GM23338 (cell line): ENCODE measurements at regions not wholly inside any gene's neighbourhood (a gene's known extent, or its start where the extent isn't known, plus 50 kb on each side); places are given as distances from the start of the nearest gene placed in this dataset.

ENCODE experiments used
- ATAC-seq: fragments of 200-7000 bp; cut with Tn5 transposase; 3 replicates; pipeline ENCODE4 v1.9.1; 2020
- DNase-seq: peaks from one replicate; pipeline ENCODE4 v3.0.0-alpha.2; 2015; ENCODE audit warnings: low spot score
- H2AFZ ChIP-seq: fragments of 200-600 bp; sonication (generic); 2 replicates; pipeline ENCODE4 v1.8.0; 2016; ENCODE audit warnings: antibody characterized with exemption, mild to moderate bottlenecking, moderate library complexity
- H3F3A ChIP-seq: fragments of 200-600 bp; sonication (generic); replicated peaks from 2 replicates; pipeline ENCODE4 v1.8.0; 2017; ENCODE audit warnings: antibody characterized with exemption, mixed run types, low read depth
- H3K27ac ChIP-seq: fragments of 200-600 bp; sonication (generic); 2 replicates; pipeline ENCODE4 v1.6.1; 2016; ENCODE audit warnings: low read depth
- H3K27me3 ChIP-seq: fragments of 200-600 bp; sonication (generic); 2 replicates; pipeline ENCODE4 v1.8.0; 2016; ENCODE audit warnings: mild to moderate bottlenecking, mixed run types, moderate library complexity; ENCODE audit not compliant: insufficient read depth
- H3K36me3 ChIP-seq: fragments of 200-600 bp; sonication (generic); 2 replicates; pipeline ENCODE4 v1.8.0; 2016; ENCODE audit warnings: mild to moderate bottlenecking; ENCODE audit not compliant: insufficient read depth
- H3K4me1 ChIP-seq: fragments of 200-600 bp; sonication (generic); 2 replicates; pipeline ENCODE4 v1.8.0; 2016; ENCODE audit warnings: mild to moderate bottlenecking, moderate library complexity; ENCODE audit not compliant: insufficient read depth
- H3K4me2 ChIP-seq: fragments of 200-600 bp; sonication (generic); 2 replicates; pipeline ENCODE4 v1.7.1; 2017; ENCODE audit warnings: mixed run types
- H3K4me3 ChIP-seq: fragments of 200-600 bp; sonication (generic); 2 replicates; pipeline ENCODE4 v1.6.1; 2016; ENCODE audit warnings: mixed run types
- H3K79me2 ChIP-seq: fragments of 200-600 bp; sonication (generic); replicated peaks from 2 replicates; pipeline ENCODE4 v1.8.0; 2017; ENCODE audit warnings: mild to moderate bottlenecking; ENCODE audit not compliant: insufficient read depth
- H3K9me2 ChIP-seq: fragments of 200-600 bp; sonication (generic); 2 replicates; pipeline ENCODE4 v1.8.0; 2017; ENCODE audit not compliant: insufficient read depth
- H4K20me1 ChIP-seq: fragments of 200-600 bp; sonication (generic); replicated peaks from 2 replicates; pipeline ENCODE4 v1.8.0; 2017; ENCODE audit warnings: mild to moderate bottlenecking; ENCODE audit not compliant: insufficient read depth
- H3K27ac Mint-ChIP-seq: 2 replicates; pipeline ENCODE4 v1.8.0; 2020; ENCODE audit warnings: inconsistent platforms, mild to moderate bottlenecking, moderate library complexity, mixed read lengths
- H3K27me3 Mint-ChIP-seq: 3 replicates; pipeline ENCODE4 v1.8.0; 2022; ENCODE audit warnings: low read depth, mild to moderate bottlenecking, moderate library complexity, mixed read lengths, inconsistent platforms; ENCODE audit not compliant: insufficient read depth, poor library complexity
- H3K36me3 Mint-ChIP-seq: 3 replicates; pipeline ENCODE4 v1.8.0; 2021; ENCODE audit warnings: low read depth, mild to moderate bottlenecking, inconsistent platforms, moderate library complexity, mixed read lengths
- H3K4me1 Mint-ChIP-seq: 3 replicates; pipeline ENCODE4 v1.8.0; 2020; ENCODE audit warnings: mild to moderate bottlenecking, inconsistent platforms, mixed read lengths
- H3K4me3 Mint-ChIP-seq: 3 replicates; pipeline ENCODE4 v1.8.0; 2021; ENCODE audit warnings: moderate library complexity, mild to moderate bottlenecking, inconsistent platforms, mixed read lengths
- H3K9me3 Mint-ChIP-seq: 3 replicates; pipeline ENCODE4 v1.8.0; 2020; ENCODE audit warnings: moderate library complexity, mild to moderate bottlenecking, inconsistent platforms, mixed read lengths
- EZH2 ChIP-seq: fragments of 200-600 bp; sonication (generic); IDR thresholded peaks from one replicate; pipeline ENCODE4 v1.8.0; 2017; ENCODE audit warnings: antibody characterized with exemption, mild to moderate bottlenecking, low read depth; ENCODE audit not compliant: unreplicated experiment
- EZH2phosphoT487 ChIP-seq: fragments of 200-600 bp; sonication (generic); IDR thresholded peaks from one replicate; pipeline ENCODE4 v1.8.1; 2018; ENCODE audit warnings: antibody characterized with exemption; ENCODE audit not compliant: unreplicated experiment
- NANOG ChIP-seq: IDR thresholded peaks from 2 replicates; pipeline ENCODE4 v1.6.1; 2016; ENCODE audit warnings: antibody characterized with exemption, borderline replicate concordance
- POLR2AphosphoS5 ChIP-seq: IDR thresholded peaks from 2 replicates; pipeline ENCODE4 v1.6.1; 2016; ENCODE audit warnings: antibody characterized with exemption, low read depth
- STAT1 ChIP-seq: IDR thresholded peaks from one replicate; pipeline ENCODE4 v1.6.1; 2016; ENCODE audit warnings: antibody characterized with exemption; ENCODE audit not compliant: unreplicated experiment
- TF ChIP-seq, protein P1 (sequence below): fragments of 250-450 bp; sonication (Bioruptor Pico); IDR thresholded peaks from 2 replicates; pipeline ENCODE4 v1.5.0; 2020; ENCODE audit warnings: mild to moderate bottlenecking, moderate library complexity

DNA sequence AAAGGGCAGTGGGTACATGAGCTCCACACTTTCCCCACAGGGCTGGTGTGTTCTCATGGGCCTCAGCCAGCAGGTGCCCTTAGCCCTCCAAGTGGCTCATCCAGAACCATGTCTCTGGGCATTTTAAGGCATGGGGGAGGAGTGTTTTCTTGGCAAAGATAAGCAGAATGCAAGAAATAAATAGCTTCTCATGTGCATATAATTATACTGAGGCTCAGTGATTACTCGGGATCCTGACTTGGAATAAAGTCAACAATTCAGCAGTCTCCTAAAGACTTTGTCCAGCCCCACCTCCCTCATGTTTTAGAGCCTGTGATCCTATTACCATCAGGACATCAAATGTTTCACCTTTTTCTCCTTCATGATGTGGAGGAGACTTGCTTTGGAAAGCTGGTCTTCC is 92.7 kb upstream of the COG2 start (continued):
- TF ChIP-seq, protein P1, sequence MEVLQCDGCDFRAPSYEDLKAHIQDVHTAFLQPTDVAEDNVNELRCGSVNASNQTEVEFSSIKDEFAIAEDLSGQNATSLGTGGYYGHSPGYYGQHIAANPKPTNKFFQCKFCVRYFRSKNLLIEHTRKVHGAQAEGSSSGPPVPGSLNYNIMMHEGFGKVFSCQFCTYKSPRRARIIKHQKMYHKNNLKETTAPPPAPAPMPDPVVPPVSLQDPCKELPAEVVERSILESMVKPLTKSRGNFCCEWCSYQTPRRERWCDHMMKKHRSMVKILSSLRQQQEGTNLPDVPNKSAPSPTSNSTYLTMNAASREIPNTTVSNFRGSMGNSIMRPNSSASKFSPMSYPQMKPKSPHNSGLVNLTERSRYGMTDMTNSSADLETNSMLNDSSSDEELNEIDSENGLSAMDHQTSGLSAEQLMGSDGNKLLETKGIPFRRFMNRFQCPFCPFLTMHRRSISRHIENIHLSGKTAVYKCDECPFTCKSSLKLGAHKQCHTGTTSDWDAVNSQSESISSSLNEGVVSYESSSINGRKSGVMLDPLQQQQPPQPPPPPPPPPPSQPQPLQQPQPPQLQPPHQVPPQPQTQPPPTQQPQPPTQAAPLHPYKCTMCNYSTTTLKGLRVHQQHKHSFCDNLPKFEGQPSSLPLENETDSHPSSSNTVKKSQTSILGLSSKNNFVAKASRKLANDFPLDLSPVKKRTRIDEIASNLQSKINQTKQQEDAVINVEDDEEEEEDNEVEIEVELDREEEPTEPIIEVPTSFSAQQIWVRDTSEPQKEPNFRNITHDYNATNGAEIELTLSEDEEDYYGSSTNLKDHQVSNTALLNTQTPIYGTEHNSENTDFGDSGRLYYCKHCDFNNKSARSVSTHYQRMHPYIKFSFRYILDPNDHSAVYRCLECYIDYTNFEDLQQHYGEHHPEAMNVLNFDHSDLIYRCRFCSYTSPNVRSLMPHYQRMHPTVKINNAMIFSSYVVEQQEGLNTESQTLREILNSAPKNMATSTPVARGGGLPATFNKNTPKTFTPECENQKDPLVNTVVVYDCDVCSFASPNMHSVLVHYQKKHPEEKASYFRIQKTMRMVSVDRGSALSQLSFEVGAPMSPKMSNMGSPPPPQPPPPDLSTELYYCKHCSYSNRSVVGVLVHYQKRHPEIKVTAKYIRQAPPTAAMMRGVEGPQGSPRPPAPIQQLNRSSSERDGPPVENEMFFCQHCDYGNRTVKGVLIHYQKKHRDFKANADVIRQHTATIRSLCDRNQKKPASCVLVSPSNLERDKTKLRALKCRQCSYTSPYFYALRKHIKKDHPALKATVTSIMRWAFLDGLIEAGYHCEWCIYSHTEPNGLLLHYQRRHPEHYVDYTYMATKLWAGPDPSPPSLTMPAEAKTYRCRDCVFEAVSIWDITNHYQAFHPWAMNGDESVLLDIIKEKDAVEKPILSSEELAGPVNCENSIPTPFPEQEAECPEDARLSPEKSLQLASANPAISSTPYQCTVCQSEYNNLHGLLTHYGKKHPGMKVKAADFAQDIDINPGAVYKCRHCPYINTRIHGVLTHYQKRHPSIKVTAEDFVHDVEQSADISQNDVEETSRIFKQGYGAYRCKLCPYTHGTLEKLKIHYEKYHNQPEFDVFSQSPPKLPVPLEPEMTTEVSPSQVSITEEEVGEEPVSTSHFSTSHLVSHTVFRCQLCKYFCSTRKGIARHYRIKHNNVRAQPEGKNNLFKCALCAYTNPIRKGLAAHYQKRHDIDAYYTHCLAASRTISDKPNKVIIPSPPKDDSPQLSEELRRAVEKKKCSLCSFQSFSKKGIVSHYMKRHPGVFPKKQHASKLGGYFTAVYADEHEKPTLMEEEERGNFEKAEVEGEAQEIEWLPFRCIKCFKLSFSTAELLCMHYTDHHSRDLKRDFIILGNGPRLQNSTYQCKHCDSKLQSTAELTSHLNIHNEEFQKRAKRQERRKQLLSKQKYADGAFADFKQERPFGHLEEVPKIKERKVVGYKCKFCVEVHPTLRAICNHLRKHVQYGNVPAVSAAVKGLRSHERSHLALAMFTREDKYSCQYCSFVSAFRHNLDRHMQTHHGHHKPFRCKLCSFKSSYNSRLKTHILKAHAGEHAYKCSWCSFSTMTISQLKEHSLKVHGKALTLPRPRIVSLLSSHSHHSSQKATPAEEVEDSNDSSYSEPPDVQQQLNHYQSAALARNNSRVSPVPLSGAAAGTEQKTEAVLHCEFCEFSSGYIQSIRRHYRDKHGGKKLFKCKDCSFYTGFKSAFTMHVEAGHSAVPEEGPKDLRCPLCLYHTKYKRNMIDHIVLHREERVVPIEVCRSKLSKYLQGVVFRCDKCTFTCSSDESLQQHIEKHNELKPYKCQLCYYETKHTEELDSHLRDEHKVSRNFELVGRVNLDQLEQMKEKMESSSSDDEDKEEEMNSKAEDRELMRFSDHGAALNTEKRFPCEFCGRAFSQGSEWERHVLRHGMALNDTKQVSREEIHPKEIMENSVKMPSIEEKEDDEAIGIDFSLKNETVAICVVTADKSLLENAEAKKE = no peak
- TF ChIP-seq EZH2phosphoT487 (no peak), NANOG (no peak), POLR2AphosphoS5 (no peak), STAT1 (no peak)

DNA sequence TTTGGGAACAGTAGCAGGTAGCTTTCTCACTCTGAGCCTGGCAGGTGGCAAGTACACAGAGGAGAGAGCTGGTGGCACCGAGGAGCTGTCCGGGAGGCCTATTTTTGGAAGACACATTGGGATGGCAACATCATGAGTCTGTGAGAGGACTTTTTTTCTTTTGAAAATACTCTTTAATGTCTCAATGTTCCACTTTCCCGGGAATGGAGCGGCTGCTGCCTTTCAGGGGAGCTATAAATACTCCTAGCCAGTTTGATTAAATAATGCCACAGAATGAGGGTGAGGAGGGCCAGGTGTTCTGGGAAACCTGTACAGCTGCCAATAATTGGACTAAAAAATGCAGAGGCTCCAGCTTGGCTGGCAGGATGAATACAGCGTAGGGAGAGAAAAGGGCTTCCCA is 93.3 kb upstream of the COG2 start:
- Histone ChIP-seq H3K4me1 (no peaks in the 10 kb centered on the region), H4K20me1 (no peaks in the 10 kb centered on the region), H3K27me3 (no peaks in the 10 kb centered on the region), H3K79me2 (no peaks in the 10 kb centered on the region), H3K4me2 (no peak overlapping the region), H2AFZ (no peak overlapping the region), H3K9me2 (0 out of 2 replicates have a peak, but pooled peaks cover 13% of the 10 kb centered on the region), H3K4me3 (no peak overlapping the region), H3F3A (no peaks in the 10 kb centered on the region), H3K27ac (no peak overlapping the region), H3K36me3 (no peaks in the 10 kb centered on the region)
- DNase-seq = no peak
- Mint-ChIP-seq H3K27ac (no peak overlapping the region), H3K4me1 (no peaks in the 10 kb centered on the region), H3K36me3 (no peaks in the 10 kb centered on the region), H3K27me3 (no peaks in the 10 kb centered on the region), H3K4me3 (no peak overlapping the region), H3K9me3 (no peaks in the 10 kb centered on the region)
- no peak for ATAC-seq
- no peak for TF ChIP-seq EZH2
